HL-60 (cell line): ENCODE measurements at regions not wholly inside any gene's neighbourhood (a gene's known extent, or its start where the extent isn't known, plus 50 kb on each side); places are given as distances from the start of the nearest gene placed in this dataset.

Source experiments
- POLR2AphosphoS5 ChIP-seq: IDR thresholded peaks from 2 replicates; pipeline ENCODE4 v1.6.1; 2012; ENCODE audit warnings: low read depth
- TF ChIP-seq, protein P1 (sequence below): IDR thresholded peaks from one replicate; pipeline ENCODE4 v1.5.1; 2011; ENCODE audit warnings: low read length, control low read depth, inconsistent platforms; ENCODE audit not compliant: insufficient read depth

DNA sequence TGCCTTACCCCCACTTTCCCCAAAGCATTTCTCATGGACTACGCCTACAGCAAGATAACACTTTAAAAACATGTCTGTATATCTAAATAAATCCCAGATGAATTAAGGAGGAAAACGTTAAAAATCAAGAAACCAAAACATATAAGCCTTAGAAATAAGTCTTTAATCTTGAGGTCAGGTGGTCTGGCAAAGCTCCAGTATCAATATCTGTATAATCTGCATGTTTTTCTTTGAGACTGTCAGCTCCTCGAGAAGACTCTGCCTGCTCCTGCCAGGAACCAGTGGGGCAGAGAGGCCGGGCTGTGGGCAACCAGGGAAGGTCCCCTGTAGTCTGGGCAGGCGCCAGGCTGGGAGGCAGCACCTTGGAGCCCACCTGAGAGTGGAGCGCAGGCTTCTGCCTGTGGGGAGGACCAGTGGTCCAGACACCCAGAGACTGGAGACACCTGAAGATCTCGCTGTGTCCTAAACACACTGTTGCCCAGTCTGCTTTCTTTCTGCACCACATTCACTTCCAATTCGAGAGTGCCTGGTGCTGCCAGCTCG is 291.0 kb upstream of the SOX11 start:
- TF ChIP-seq, protein P1, sequence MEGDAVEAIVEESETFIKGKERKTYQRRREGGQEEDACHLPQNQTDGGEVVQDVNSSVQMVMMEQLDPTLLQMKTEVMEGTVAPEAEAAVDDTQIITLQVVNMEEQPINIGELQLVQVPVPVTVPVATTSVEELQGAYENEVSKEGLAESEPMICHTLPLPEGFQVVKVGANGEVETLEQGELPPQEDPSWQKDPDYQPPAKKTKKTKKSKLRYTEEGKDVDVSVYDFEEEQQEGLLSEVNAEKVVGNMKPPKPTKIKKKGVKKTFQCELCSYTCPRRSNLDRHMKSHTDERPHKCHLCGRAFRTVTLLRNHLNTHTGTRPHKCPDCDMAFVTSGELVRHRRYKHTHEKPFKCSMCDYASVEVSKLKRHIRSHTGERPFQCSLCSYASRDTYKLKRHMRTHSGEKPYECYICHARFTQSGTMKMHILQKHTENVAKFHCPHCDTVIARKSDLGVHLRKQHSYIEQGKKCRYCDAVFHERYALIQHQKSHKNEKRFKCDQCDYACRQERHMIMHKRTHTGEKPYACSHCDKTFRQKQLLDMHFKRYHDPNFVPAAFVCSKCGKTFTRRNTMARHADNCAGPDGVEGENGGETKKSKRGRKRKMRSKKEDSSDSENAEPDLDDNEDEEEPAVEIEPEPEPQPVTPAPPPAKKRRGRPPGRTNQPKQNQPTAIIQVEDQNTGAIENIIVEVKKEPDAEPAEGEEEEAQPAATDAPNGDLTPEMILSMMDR: no peak
- TF ChIP-seq POLR2AphosphoS5: no peak
